ENCODE measurements at regions not wholly inside any gene's neighbourhood (a gene's known extent, or its start where the extent isn't known, plus 50 kb on each side); places are given as distances from the start of the nearest gene placed in this dataset.

DNA sequence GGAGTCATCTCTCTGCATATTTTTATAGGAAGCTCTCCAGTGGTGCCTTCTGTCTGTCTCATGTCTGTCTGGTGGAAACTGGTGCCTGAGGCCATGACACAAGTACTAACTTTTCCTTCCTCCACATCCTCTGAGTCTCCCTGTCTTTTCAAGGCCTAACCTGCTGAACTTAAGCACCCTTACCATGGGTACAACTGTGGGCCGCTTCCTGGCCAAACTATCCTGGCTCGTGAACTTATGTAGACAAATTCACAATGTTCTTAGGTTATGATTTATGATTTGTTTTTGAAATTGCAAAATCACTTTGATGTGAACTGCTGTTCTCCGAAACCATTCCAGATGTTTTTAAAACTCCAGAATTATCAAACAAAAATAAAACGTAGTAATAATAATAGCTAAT, 804.5 kb upstream of the POU3F3 start:
- Mint-ChIP-seq H3K27me3 (ENCODE audit: low read depth) (no peaks in the 10 kb centered on the region), H3K4me3 (no peak overlapping the region)
- H3K18ac ChIP-seq (ENCODE audit: insufficient read length, low read depth, low read length): no peak overlapping the region

More for the DNA sequence above, 804.5 kb upstream of the POU3F3 start:
- H3K14ac ChIP-seq (ENCODE audit: insufficient read depth, low read length): no peak overlapping the region
- no peaks in the 10 kb centered on the region for H3K79me2 ChIP-seq (ENCODE audit: insufficient read depth, low read length)
- no peak overlapping the region for H3T11ph ChIP-seq (ENCODE audit: low read length)
- no peak overlapping the region for H3K4me2 ChIP-seq (ENCODE audit: insufficient read depth, insufficient read length, low read length)
- no peak overlapping the region for H2BK20ac ChIP-seq (ENCODE audit: low read depth, low read length, poor library complexity, severe bottlenecking)
- no peak overlapping the region for H2AK5ac ChIP-seq (ENCODE audit: insufficient read length, low read length)
- no peaks in the 10 kb centered on the region for H3K23me2 ChIP-seq (ENCODE audit: insufficient read length, low read depth, low read length, poor library complexity, severe bottlenecking)
- H3K4ac ChIP-seq (ENCODE audit: low read depth, low read length): no peak overlapping the region
- Mint-ChIP-seq H3K36me3 (ENCODE audit: insufficient read depth in 1 of 3, low read depth in 3 of 3) (no peaks in the 10 kb centered on the region), H3K4me1 (peaks cover 20 to 22% of the 10 kb centered on the region in 2 experiments), H3K9me3 (no peaks in the 10 kb centered on the region), H3K27ac (no peak overlapping the region)
- H2BK120ac ChIP-seq (ENCODE audit: low read depth, low read length, poor library complexity, severe bottlenecking): no peak overlapping the region
- H2BK12ac ChIP-seq (ENCODE audit: insufficient read length, low read depth, low read length): no peak overlapping the region
- DNase-seq: no peak
- no peak overlapping the region for H3K27ac ChIP-seq (ENCODE audit: insufficient read length, low read depth, low read length)
- H4K91ac ChIP-seq (ENCODE audit: insufficient read length, low read depth, low read length): no peak overlapping the region
- H4K20me1 ChIP-seq (ENCODE audit: control insufficient read depth, insufficient read depth, insufficient read length): no peaks in the 10 kb centered on the region
- no CpG with 5 or more reads among the region's 4 CpGs for WGBS (ENCODE audit: extremely low coverage, insufficient read length, low lambda C conversion rate)
- H3K9ac ChIP-seq (ENCODE audit: extremely low read depth, insufficient read length, low read length): no peak overlapping the region
- TF ChIP-seq, protein P1, sequence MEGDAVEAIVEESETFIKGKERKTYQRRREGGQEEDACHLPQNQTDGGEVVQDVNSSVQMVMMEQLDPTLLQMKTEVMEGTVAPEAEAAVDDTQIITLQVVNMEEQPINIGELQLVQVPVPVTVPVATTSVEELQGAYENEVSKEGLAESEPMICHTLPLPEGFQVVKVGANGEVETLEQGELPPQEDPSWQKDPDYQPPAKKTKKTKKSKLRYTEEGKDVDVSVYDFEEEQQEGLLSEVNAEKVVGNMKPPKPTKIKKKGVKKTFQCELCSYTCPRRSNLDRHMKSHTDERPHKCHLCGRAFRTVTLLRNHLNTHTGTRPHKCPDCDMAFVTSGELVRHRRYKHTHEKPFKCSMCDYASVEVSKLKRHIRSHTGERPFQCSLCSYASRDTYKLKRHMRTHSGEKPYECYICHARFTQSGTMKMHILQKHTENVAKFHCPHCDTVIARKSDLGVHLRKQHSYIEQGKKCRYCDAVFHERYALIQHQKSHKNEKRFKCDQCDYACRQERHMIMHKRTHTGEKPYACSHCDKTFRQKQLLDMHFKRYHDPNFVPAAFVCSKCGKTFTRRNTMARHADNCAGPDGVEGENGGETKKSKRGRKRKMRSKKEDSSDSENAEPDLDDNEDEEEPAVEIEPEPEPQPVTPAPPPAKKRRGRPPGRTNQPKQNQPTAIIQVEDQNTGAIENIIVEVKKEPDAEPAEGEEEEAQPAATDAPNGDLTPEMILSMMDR (conservative IDR thresholded peaks at IDR 0.05): no peak
- no peaks in the 10 kb centered on the region for H3K79me1 ChIP-seq (ENCODE audit: insufficient read depth, low read depth, low read length, poor library complexity, severe bottlenecking)
- H4K8ac ChIP-seq (replicated peaks; ENCODE audit: insufficient read length, low read depth, low read length): no peak overlapping the region
- no peaks in the 10 kb centered on the region; the same call in 1 of the 2 replicates for H3K4me1 ChIP-seq (ENCODE audit: insufficient read depth, low read length)
- no peaks in the 10 kb centered on the region for H3K9me3 ChIP-seq (ENCODE audit: control insufficient read depth, low read depth, low read length)
- no peaks in the 10 kb centered on the region for H3K27me3 ChIP-seq (ENCODE audit: insufficient read depth, low read length)
- no peak overlapping the region for H2AFZ ChIP-seq (ENCODE audit: low read length)
- no peak overlapping the region for H4K5ac ChIP-seq (ENCODE audit: insufficient read length, low read depth, low read length)
- no peak overlapping the region for H3K56ac ChIP-seq (ENCODE audit: insufficient read length, low read depth, low read length)
- no peak overlapping the region for H2BK15ac ChIP-seq (ENCODE audit: low read depth, low read length)
- H2BK5ac ChIP-seq (ENCODE audit: insufficient read length, low read length): no peak overlapping the region
- H3K23ac ChIP-seq (ENCODE audit: insufficient read length, low read depth, low read length): no peak overlapping the region

Data from H9 (cell line).